HCT116 (cell line): ENCODE measurements at regions not wholly inside any gene's neighbourhood (a gene's known extent, or its start where the extent isn't known, plus 50 kb on each side); places are given as distances from the start of the nearest gene placed in this dataset.

Experiments used
- ATAC-seq: fragments of 200-7000 bp; cut with Tn5 transposase; 2 replicates; pipeline ENCODE4 v1.9.1; 2020; ENCODE audit warnings: mild to moderate bottlenecking, moderate library complexity
- BruUV-seq: library from RNA; stranded (reverse); fragments of 400-500 nt; replicated peaks from 2 replicates; lab custom pipeline; 2021; lab: Mats Ljungman, UMichigan
- CTCF ChIA-PET: fragments of 300-600 bp; sonication (Branson Sonifier 250); formaldehyde crosslinking; loops from one replicate; lab custom pipeline; 2021; ENCODE audit warnings: antibody characterized with exemption; lab: Charles Lee
- POLR2A ChIA-PET: fragments of 300-600, 350-600 bp; sonication (Branson Sonifier 250); formaldehyde crosslinking; loops from one replicate; lab custom pipeline; 2021; ENCODE audit warnings: antibody characterized with exemption; lab: Charles Lee
- RAD21 ChIA-PET, 2 experiments: fragments of 300-600 bp; sonication (Branson Sonifier 250); formaldehyde crosslinking; loops; one replicate each; lab custom pipeline; 2023; ENCODE audit warnings: low total read pairs in 2 of 2; ENCODE audit not compliant: uncharacterized antibody in 2 of 2, unreplicated experiment in 2 of 2, low non-redundant PET in 1 of 2; lab: Charles Lee
- DNase-seq: peaks from one replicate; pipeline ENCODE4 v3.0.0-alpha.2; 2010; ENCODE audit warnings: low read depth, low spot score
- H2AFZ ChIP-seq: fragments of 200-600 bp; shearing (Covaris generic), sonication (generic); 2 replicates; pipeline ENCODE4 v1.6.1; 2017; ENCODE audit warnings: low read depth, mixed run types, mixed read lengths, antibody characterized with exemption, low read length; ENCODE audit not compliant: poor library complexity, severe bottlenecking
- H3K27ac ChIP-seq: 2 replicates; pipeline ENCODE4 v1.5.1; 2012; ENCODE audit warnings: low read depth, low read length
- H3K27me3 ChIP-seq: fragments of 200-600 bp; sonication (generic); 2 replicates; pipeline ENCODE4 v1.6.1; 2016; ENCODE audit warnings: mixed run types, low read length, mixed read lengths; ENCODE audit not compliant: insufficient read depth
- H3K36me3 ChIP-seq, 2 experiments: fragments of 200-500 bp in 1 of 2; fragments of 200-600 bp in 1 of 2; sonication (Bioruptor generic) in 1 of 2; sonication (generic) in 1 of 2; 2 replicates each; pipeline versions ENCODE4 v1.5.1 to v1.6.1; 2014 to 2016; ENCODE audit warnings: low read length in 2 of 2, inconsistent platforms in 1 of 2, mixed read lengths in 1 of 2, mixed run types in 1 of 2; ENCODE audit not compliant: insufficient read depth in 2 of 2, control insufficient read depth in 1 of 2
- H3K4me1 ChIP-seq, 2 experiments: fragments of 200-600 bp in 1 of 2; sonication (generic) in 1 of 2; 2 replicates each; pipeline versions ENCODE4 v1.5.1 to v1.6.1; 2012 to 2017; ENCODE audit warnings: low read length in 2 of 2, inconsistent platforms in 1 of 2, mild to moderate bottlenecking in 1 of 2, mixed read lengths in 1 of 2, mixed run types in 1 of 2, moderate library complexity in 1 of 2; ENCODE audit not compliant: insufficient read depth in 2 of 2, control insufficient read depth in 1 of 2
- H3K4me2 ChIP-seq: fragments of 200-600 bp; sonication (generic); 2 replicates; pipeline ENCODE4 v1.6.1; 2017; ENCODE audit warnings: mixed run types, low read length, mixed read lengths
- H3K4me3 ChIP-seq, 2 experiments: fragments of 200-600 bp in 1 of 2; sonication (generic) in 1 of 2; replicated peaks in 1 of 2; 2 replicates each; pipeline ENCODE4 v1.5.1; 2011 to 2016; ENCODE audit warnings: low read length in 2 of 2, control low read depth in 1 of 2, low read depth in 1 of 2, mild to moderate bottlenecking in 1 of 2, mixed read lengths in 1 of 2, mixed run types in 1 of 2
- H3K79me2 ChIP-seq: fragments of 200-600 bp; sonication (generic); 2 replicates; pipeline ENCODE4 v1.6.1; 2017; ENCODE audit warnings: mild to moderate bottlenecking, mixed run types, low read length, moderate library complexity, mixed read lengths; ENCODE audit not compliant: insufficient read depth
- H3K9ac ChIP-seq: fragments of 200-600 bp; sonication (generic); 2 replicates; pipeline ENCODE4 v1.6.1; 2016; ENCODE audit warnings: low read length, mixed read lengths
- H3K9me2 ChIP-seq: fragments of 200-600 bp; sonication (generic), shearing (Covaris generic); 2 replicates; pipeline ENCODE4 v1.6.1; 2017; ENCODE audit warnings: mixed run types, mild to moderate bottlenecking, moderate library complexity; ENCODE audit not compliant: insufficient read depth
- H3K9me3 ChIP-seq, 2 experiments: fragments of 200-500 bp in 1 of 2; fragments of 200-600 bp in 1 of 2; sonication (Bioruptor generic) in 1 of 2; sonication (generic) in 1 of 2; 2 replicates each; pipeline ENCODE4 v1.6.1; 2014 to 2017; ENCODE audit warnings: low read length in 2 of 2, mixed read lengths in 2 of 2, inconsistent platforms in 1 of 2, low read depth in 1 of 2, mild to moderate bottlenecking in 1 of 2, mixed run types in 1 of 2, moderate library complexity in 1 of 2; ENCODE audit not compliant: control insufficient read depth in 1 of 2, insufficient read depth in 1 of 2
- H4K20me1 ChIP-seq: fragments of 200-600 bp; sonication (generic), shearing (Covaris generic); 2 replicates; pipeline ENCODE4 v1.6.1; 2017; ENCODE audit warnings: mixed run types, mild to moderate bottlenecking, moderate library complexity; ENCODE audit not compliant: insufficient read depth
- ATF3 ChIP-seq: IDR thresholded peaks from 2 replicates; pipeline ENCODE4 v1.6.1; 2012
- CBX3 ChIP-seq: IDR thresholded peaks from 2 replicates; pipeline ENCODE4 v1.6.1; 2012; ENCODE audit warnings: low read depth
- CEBPB ChIP-seq: IDR thresholded peaks from 2 replicates; pipeline ENCODE4 v1.6.1; 2012; ENCODE audit warnings: low read depth
- ELF1 ChIP-seq: IDR thresholded peaks from 2 replicates; pipeline ENCODE4 v1.6.1; 2012; ENCODE audit warnings: low read depth, borderline replicate concordance
- EZH2 ChIP-seq: fragments of 200-600 bp; sonication (generic); IDR thresholded peaks from 2 replicates; pipeline ENCODE4 v1.6.1; 2017; ENCODE audit warnings: antibody characterized with exemption, mixed run types
- EZH2phosphoT487 ChIP-seq: fragments of 200-600 bp; IDR thresholded peaks from 2 replicates; pipeline ENCODE4 v1.6.1; 2018; ENCODE audit warnings: antibody characterized with exemption, borderline replicate concordance
- JUND ChIP-seq: IDR thresholded peaks from 2 replicates; pipeline ENCODE4 v1.6.1; 2012
- MAX ChIP-seq: IDR thresholded peaks from 2 replicates; pipeline ENCODE4 v1.6.1; 2012
- POLR2A ChIP-seq: IDR thresholded peaks from 2 replicates; pipeline ENCODE4 v1.7.0; 2011; ENCODE audit warnings: borderline replicate concordance; ENCODE audit not compliant: insufficient read depth, insufficient read length; ENCODE audit errors: extremely low read depth
- POLR2AphosphoS5 ChIP-seq: IDR thresholded peaks from 2 replicates; pipeline ENCODE4 v1.6.1; 2011; ENCODE audit warnings: mild to moderate bottlenecking, low read depth, low read length, moderate library complexity
- RAD21 ChIP-seq: IDR thresholded peaks from 2 replicates; pipeline ENCODE4 v1.6.1; 2012; ENCODE audit warnings: low read depth, mild to moderate bottlenecking
- REST ChIP-seq: IDR thresholded peaks from 2 replicates; pipeline ENCODE4 v1.6.1; 2012; ENCODE audit warnings: low read depth
- SIN3A ChIP-seq: IDR thresholded peaks from 2 replicates; pipeline ENCODE4 v1.6.1; 2012; ENCODE audit warnings: low read depth
- SP1 ChIP-seq: IDR thresholded peaks from 2 replicates; pipeline ENCODE4 v1.6.1; 2012; ENCODE audit warnings: low read depth
- SRF ChIP-seq: IDR thresholded peaks from 2 replicates; pipeline ENCODE4 v1.6.1; 2012; ENCODE audit warnings: low read depth
- TCF7L2 ChIP-seq: IDR thresholded peaks from 2 replicates; pipeline ENCODE4 v1.7.0; 2011; ENCODE audit warnings: borderline replicate concordance, inconsistent platforms; ENCODE audit not compliant: insufficient read depth, insufficient read length; ENCODE audit errors: extremely low read depth
- YY1 ChIP-seq: IDR thresholded peaks from 2 replicates; pipeline ENCODE4 v1.6.1; 2011; ENCODE audit warnings: low read length, low read depth, moderate library complexity, mild to moderate bottlenecking; ENCODE audit not compliant: insufficient replicate concordance; ENCODE audit errors: extremely low read depth
- ZBTB33 ChIP-seq: IDR thresholded peaks from 2 replicates; pipeline ENCODE4 v1.6.1; 2011; ENCODE audit warnings: mild to moderate bottlenecking, low read length, moderate library complexity; ENCODE audit not compliant: insufficient replicate concordance; ENCODE audit errors: extremely low read depth
- ZFX ChIP-seq: fragments of 450-650 bp; IDR thresholded peaks from 2 replicates; pipeline ENCODE4 v1.6.1; 2017
- ZNF274 ChIP-seq: fragments of 200-500 bp; sonication (Bioruptor generic); IDR thresholded peaks from 2 replicates; pipeline ENCODE4 v1.6.1; 2014; ENCODE audit warnings: mild to moderate bottlenecking, low read depth, low read length, inconsistent platforms
- intact Hi-C: fragments of 100-400 bp; cut with micrococcal nuclease; formaldehyde crosslinking; loops from 2 replicates; pipeline ENCODE4 v1.10.0; 2022

GRCh38 chr1:115144176-115144575 lies 54.9 kb upstream of the TSPAN2 start:
- ATAC-seq, result no peak
- RAD21 ChIA-PET, result no interaction called here
- no peaks in the 10 kb centered on the region for H3K79me2 ChIP-seq

More at GRCh38 chr1:115144176-115144575, 54.9 kb upstream of the TSPAN2 start:
- Histone ChIP-seq H2AFZ (no peak overlapping the region), H3K4me1 (peaks cover 2 to 7% of the 10 kb centered on the region in 2 experiments; a peak in 3 of 4 replicates), H3K9me3 (no peaks in the 10 kb centered on the region), H3K9me2 (no peaks in the 10 kb centered on the region), H3K27ac (no peak overlapping the region), H3K36me3 (no peaks in the 10 kb centered on the region), H3K4me3 (no peak overlapping the region), H4K20me1 (no peaks in the 10 kb centered on the region), H3K4me2 (no peak overlapping the region), H3K27me3 (no peaks in the 10 kb centered on the region), H3K9ac (no peak overlapping the region)
- no TSS peak for BruUV-seq
- DNase-seq, result no peak
- intact Hi-C loops, result no loop called here
- ChIA-PET CTCF (no interaction called here), POLR2A (no interaction called here)
- TF ChIP-seq ZFX (no peak), SRF (no peak), ATF3 (no peak), EZH2phosphoT487 (no peak), CBX3 (no peak), JUND (no peak), POLR2A (no peak), ZNF274 (no peak), TCF7L2 (no peak), ELF1 (no peak), YY1 (no peak), SIN3A (no peak), EZH2 (no peak), RAD21 (no peak), ZBTB33 (no peak), POLR2AphosphoS5 (no peak), CEBPB (no peak), SP1 (no peak), REST (no peak), MAX (no peak)
